OCI-LY3 (cell line): ENCODE measurements at regions not wholly inside any gene's neighbourhood (a gene's known extent, or its start where the extent isn't known, plus 50 kb on each side); places are given as distances from the start of the nearest gene placed in this dataset.

Experiments used
- EZH2phosphoT487 ChIP-seq: fragments of 200-600 bp; shearing (Covaris generic); IDR thresholded peaks from 2 replicates; pipeline ENCODE4 v1.6.1; 2018; ENCODE audit warnings: antibody characterized with exemption, mixed run types, low read depth
- TF ChIP-seq, protein P1 (sequence below): fragments of 200-600, 300-600 bp; sonication (generic); IDR thresholded peaks from 2 replicates; pipeline ENCODE4 v1.5.1; 2014; ENCODE audit warnings: antibody characterized with exemption, low read length, low read depth

GRCh38 chr15:69703532-69704187 lies 251.0 kb downstream of the RPLP1 start:
- TF ChIP-seq, protein P1, sequence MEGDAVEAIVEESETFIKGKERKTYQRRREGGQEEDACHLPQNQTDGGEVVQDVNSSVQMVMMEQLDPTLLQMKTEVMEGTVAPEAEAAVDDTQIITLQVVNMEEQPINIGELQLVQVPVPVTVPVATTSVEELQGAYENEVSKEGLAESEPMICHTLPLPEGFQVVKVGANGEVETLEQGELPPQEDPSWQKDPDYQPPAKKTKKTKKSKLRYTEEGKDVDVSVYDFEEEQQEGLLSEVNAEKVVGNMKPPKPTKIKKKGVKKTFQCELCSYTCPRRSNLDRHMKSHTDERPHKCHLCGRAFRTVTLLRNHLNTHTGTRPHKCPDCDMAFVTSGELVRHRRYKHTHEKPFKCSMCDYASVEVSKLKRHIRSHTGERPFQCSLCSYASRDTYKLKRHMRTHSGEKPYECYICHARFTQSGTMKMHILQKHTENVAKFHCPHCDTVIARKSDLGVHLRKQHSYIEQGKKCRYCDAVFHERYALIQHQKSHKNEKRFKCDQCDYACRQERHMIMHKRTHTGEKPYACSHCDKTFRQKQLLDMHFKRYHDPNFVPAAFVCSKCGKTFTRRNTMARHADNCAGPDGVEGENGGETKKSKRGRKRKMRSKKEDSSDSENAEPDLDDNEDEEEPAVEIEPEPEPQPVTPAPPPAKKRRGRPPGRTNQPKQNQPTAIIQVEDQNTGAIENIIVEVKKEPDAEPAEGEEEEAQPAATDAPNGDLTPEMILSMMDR, result no peak
- TF ChIP-seq EZH2phosphoT487, result no peak
